ENCODE measurements at regions not wholly inside any gene's neighbourhood (a gene's known extent, or its start where the extent isn't known, plus 50 kb on each side); places are given as distances from the start of the nearest gene placed in this dataset.

- TF ChIP-seq, protein P1, sequence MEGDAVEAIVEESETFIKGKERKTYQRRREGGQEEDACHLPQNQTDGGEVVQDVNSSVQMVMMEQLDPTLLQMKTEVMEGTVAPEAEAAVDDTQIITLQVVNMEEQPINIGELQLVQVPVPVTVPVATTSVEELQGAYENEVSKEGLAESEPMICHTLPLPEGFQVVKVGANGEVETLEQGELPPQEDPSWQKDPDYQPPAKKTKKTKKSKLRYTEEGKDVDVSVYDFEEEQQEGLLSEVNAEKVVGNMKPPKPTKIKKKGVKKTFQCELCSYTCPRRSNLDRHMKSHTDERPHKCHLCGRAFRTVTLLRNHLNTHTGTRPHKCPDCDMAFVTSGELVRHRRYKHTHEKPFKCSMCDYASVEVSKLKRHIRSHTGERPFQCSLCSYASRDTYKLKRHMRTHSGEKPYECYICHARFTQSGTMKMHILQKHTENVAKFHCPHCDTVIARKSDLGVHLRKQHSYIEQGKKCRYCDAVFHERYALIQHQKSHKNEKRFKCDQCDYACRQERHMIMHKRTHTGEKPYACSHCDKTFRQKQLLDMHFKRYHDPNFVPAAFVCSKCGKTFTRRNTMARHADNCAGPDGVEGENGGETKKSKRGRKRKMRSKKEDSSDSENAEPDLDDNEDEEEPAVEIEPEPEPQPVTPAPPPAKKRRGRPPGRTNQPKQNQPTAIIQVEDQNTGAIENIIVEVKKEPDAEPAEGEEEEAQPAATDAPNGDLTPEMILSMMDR (IDR thresholded peaks at IDR 0.05; ENCODE audit: control extremely low read depth in 1 of 3, insufficient read depth in 1 of 3, low read depth in 1 of 3, low read length in 3 of 3): no peak
- TF ChIP-seq EP300 (IDR thresholded peaks at IDR 0.05; ENCODE audit: borderline replicate concordance in 1 of 2, low read depth in 2 of 2, low read length in 2 of 2): no peak
- no peak for TF ChIP-seq SP1 (IDR thresholded peaks at IDR 0.05; ENCODE audit: low read depth, low read length)
- no peak for TF ChIP-seq POLR2AphosphoS5 (IDR thresholded peaks at IDR 0.05; ENCODE audit: low read depth, low read length)
These were observed 472.6 kb upstream of the CELF4 start for GRCh38 chr18:38038242-38038641.

Measured in H1 (cell line).